ENCODE measurements at regions not wholly inside any gene's neighbourhood (a gene's known extent, or its start where the extent isn't known, plus 50 kb on each side); places are given as distances from the start of the nearest gene placed in this dataset.

- no peak for DNase-seq (ENCODE audit: low read depth, low spot score)
Measured at GRCh38 chr4:123807866-123808265, 411.3 kb downstream of the SPRY1 start.

DNA sequence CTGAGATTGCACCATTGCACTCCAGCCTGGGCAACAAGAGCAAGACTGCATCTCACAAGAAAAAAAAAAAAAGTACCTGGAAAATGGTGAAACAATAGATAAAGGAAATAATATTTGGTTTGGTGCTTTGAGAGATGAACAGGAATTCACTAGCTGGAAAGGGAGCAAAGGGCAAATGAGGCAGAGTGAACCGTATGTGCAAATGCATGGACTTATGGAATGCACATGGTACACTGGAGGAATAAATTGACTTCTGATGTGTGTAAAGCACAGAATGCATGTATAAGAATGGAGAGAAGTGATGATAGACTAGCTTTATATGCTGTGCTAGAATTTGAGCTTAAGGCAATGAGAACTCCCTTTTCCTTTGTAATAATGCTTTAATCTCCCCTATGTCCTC, 413.3 kb downstream of the SPRY1 start:
- no peak for DNase-seq (ENCODE audit: low read depth, low spot score)

DNA sequence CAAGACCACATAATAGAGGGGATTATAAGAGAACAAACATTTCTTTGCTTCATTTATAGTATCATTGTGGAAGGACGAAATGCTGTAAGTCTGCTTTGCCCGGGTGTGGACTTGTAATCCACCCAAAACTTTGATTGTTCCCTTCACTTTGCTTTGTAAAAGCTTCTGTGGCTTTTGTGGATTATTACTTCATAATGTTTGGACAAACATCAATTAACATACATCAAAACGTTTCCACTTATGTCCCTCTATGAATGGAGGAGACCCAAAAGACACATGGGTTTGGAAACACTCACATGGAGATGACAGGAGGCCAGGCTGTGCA, 415.4 kb downstream of the SPRY1 start:
- DNase-seq (ENCODE audit: low read depth, low spot score): no peak

- DNase-seq (ENCODE audit: low read depth, low spot score): no peak
Measured at GRCh38 chr4:123813901-123814300, 417.3 kb downstream of the SPRY1 start.

- DNase-seq (ENCODE audit: low read depth, low spot score): no peak
Measured at GRCh38 chr4:123816462-123816861, 419.9 kb downstream of the SPRY1 start.

GRCh38 chr4:123817025-123817688, 420.6 kb downstream of the SPRY1 start:
- DNase-seq (ENCODE audit: low read depth, low spot score): no peak

GRCh38 chr4:123819362-123820035, 422.9 kb downstream of the SPRY1 start:
- DNase-seq (ENCODE audit: low read depth, low spot score): no peak

DNA sequence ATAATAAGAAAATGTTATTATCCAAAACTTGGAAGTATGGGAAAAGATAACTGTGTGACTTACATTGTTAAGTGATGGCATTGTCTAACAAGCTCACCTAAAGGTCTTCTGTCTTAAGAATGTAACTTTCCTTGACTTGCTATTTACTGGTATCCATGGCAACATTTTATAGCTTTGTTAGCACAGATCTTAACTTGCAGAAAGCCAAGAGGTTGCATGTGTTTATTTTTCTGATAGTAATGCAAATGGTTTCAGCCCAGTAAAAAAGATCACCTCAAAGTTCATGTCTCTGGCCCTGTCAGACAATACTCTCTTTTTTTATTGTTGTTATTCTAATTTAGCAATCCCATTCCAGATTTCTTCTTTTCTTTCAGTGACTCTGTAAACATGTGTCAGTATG, 425.3 kb downstream of the SPRY1 start:
- DNase-seq (ENCODE audit: low read depth, low spot score): no peak

GRCh38 chr4:123822353-123822752, 425.8 kb downstream of the SPRY1 start:
- DNase-seq (ENCODE audit: low read depth, low spot score): no peak

DNA sequence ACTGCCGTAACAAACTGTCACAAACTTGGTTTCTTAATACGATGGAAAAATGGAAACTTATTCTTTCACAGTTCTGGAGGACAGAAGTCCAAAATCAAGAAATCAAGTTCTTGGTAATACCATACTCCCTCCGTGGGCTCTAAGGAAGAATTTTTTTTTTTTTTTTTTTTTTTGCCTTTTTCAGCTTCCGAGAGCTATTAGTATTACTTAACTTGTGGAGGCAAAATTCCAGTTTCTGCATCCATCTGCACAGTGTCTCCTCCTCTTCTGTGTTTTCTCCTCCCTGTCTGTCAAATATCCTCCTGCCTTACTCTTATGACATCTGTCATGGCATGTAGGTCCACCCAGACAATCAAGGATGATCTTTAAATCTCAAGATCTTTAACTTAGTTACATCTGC, 426.6 kb downstream of the SPRY1 start:
- no peak for DNase-seq (ENCODE audit: low read depth, low spot score)

DNA sequence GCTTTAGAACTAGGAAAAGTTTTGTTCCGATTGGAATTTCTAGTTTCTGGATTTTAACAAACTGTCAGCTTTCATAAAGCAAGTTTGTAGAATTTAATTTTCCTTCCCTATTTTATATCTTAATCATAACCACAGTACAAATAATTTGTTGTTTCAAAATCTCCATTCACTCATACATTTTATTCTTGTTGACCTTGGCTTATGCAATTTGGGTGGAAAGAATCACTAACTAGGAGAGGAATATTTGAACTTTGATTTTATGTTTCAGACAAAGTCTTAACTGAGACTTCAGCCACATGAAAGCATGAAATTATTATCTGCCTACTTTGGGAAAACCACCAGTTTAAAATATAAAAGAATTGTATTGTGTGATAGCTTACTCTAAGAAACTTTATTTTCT, 427.9 kb downstream of the SPRY1 start:
- no peak for DNase-seq (ENCODE audit: low read depth, low spot score)

- DNase-seq (ENCODE audit: low read depth, low spot score): no peak
Measured at GRCh38 chr4:123825596-123826291, 429.1 kb downstream of the SPRY1 start.

- no peak for DNase-seq (ENCODE audit: low read depth, low spot score)
Measured at GRCh38 chr4:123826896-123827295, 430.3 kb downstream of the SPRY1 start.

- DNase-seq (ENCODE audit: low read depth, low spot score): no peak
Measured at GRCh38 chr4:123827511-123827910, 430.9 kb downstream of the SPRY1 start.

GRCh38 chr4:123830930-123831329, 434.3 kb downstream of the SPRY1 start:
- no peak for DNase-seq (ENCODE audit: low read depth, low spot score)

- no peak for DNase-seq (ENCODE audit: low read depth, low spot score)
Measured at GRCh38 chr4:123832173-123833026, 435.8 kb downstream of the SPRY1 start.

DNA sequence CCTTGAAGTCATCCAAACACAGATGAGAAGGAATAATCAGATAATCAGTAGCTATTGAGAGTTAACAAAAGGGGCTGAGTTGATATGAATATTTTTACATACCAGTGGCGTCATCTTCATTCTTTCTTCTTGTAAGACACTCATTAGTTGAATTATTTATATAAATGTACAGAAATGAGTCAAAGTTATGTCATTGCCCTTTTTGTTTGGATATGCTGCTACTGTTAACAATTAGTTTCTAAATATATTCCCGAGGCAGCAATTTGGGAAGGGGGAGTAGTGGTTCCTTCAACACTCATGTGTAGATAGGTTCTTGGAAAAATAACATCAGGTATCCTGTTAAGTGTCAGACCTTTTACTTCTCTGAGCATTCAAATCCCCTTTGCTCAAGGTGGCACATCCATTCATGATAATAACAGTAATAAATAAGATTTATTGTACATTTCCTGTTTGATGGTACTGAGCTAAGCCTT, 436.6 kb downstream of the SPRY1 start:
- DNase-seq (ENCODE audit: low read depth, low spot score): no peak

GRCh38 chr4:123835831-123836590, 439.4 kb downstream of the SPRY1 start:
- DNase-seq (ENCODE audit: low read depth, low spot score): no peak

- no peak for DNase-seq (ENCODE audit: low read depth, low spot score)
Measured at GRCh38 chr4:123836851-123837595, 440.4 kb downstream of the SPRY1 start.

DNA sequence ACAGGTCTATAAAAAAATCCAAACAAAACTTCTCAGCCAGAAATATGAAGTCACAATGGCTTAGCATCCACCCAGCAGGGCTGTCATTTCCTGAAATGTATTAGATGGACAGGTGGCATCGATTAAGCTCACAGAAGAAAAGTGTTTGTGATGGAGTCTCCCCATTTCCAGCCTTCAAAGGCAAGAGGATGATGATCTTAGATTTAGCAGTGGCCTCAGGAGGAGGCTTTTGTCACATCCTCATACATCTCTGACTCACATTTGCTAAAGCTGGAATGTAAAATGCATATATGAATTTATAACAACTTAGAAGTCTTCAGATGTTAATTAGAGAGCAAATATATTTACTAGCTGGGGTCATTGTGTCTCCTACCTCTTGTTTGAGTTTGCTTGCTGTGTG, 441.9 kb downstream of the SPRY1 start:
- no peak for DNase-seq (ENCODE audit: low read depth, low spot score)

- DNase-seq (ENCODE audit: low read depth, low spot score): no peak
Measured at GRCh38 chr4:123840197-123840596, 443.6 kb downstream of the SPRY1 start.

All from activated naive CD8-positive, alpha-beta T cell treated with anti-CD3 and anti-CD28 coated beads, Interleukin-2, amount 50 U/mL, for 16 hours (primary cell).